KOPT-K1 (cell line): ENCODE measurements at regions not wholly inside any gene's neighbourhood (a gene's known extent, or its start where the extent isn't known, plus 50 kb on each side); places are given as distances from the start of the nearest gene placed in this dataset.
"Not testable (repeated sequence)": the region's sequence is repeated elsewhere in the genome, so short reads cannot be mapped to it uniquely, and the experiment has no call there.

Experiments
- H3K27ac ChIP-seq: fragments of 200-600 bp; sonication (generic); 2 replicates; pipeline ENCODE4 v1.5.1; 2016; ENCODE audit warnings: antibody characterized with exemption, mild to moderate bottlenecking, low read depth, low read length; ENCODE audit not compliant: poor library complexity, severe bottlenecking
- H3K36me3 ChIP-seq: fragments of 200-600 bp; sonication (generic); 2 replicates; pipeline ENCODE4 v1.5.1; 2017; ENCODE audit warnings: antibody characterized with exemption, mild to moderate bottlenecking, low read length, moderate library complexity; ENCODE audit not compliant: insufficient read depth
- H3K9me3 ChIP-seq: fragments of 200-600 bp; sonication (generic); 2 replicates; pipeline ENCODE4 v1.5.1; 2017; ENCODE audit warnings: antibody characterized with exemption, low read length, mild to moderate bottlenecking; ENCODE audit not compliant: insufficient read depth, poor library complexity, severe bottlenecking

DNA sequence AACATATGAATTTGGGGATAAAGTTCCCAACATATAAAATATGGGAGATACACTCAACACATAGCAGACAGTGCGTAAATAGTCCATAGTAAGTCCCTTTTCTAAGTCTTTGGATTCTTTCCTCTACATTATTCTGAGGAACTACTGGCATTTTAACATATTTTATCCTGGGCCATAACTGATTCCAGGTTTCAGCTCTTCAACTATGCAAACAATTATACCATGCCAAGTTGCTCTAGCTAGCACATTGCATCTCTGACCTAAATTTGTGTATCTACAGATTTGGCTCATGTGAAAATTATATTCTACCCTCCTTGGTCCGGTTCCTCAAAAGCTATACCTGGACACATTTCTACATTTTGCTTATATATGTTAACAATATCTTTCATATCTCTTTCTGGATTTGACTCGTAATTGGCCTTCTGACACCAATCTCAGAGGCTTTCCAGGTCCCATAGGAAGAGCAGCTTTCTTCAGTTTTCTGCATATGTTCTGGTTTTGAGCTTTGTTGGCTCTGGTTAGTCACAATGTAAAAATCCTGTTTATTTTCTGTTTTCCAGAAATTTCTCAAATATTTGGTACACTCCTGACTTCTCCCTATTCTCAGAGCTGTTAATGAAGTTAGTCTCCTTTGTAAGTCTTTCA is 305.4 kb downstream of the BMP4 start:
- Histone ChIP-seq H3K27ac (no peak overlapping the region), H3K36me3 (no peaks in the 10 kb centered on the region), H3K9me3 (no peaks in the 10 kb centered on the region)

DNA sequence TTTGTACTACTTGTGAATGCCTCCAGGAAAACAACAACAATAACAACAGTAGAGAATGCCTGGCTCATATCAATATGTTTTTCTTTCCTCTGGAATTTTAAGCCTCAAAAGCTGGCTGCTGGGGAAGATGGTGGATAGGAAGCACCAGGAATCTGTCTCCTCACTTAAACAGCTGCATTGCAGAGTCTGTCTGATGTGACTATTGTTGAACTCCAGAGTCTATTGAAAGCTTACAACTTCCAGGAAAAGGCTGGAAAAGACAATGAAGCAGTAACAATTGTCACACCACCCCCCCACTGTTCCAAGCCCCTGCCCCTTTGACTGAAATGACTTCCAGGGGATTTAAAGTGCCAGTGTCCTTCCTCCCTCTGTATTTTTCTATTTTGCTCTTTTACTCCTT is 309.7 kb downstream of the BMP4 start:
- Histone ChIP-seq H3K27ac (no peak overlapping the region), H3K36me3 (no peaks in the 10 kb centered on the region), H3K9me3 (no peaks in the 10 kb centered on the region)

DNA sequence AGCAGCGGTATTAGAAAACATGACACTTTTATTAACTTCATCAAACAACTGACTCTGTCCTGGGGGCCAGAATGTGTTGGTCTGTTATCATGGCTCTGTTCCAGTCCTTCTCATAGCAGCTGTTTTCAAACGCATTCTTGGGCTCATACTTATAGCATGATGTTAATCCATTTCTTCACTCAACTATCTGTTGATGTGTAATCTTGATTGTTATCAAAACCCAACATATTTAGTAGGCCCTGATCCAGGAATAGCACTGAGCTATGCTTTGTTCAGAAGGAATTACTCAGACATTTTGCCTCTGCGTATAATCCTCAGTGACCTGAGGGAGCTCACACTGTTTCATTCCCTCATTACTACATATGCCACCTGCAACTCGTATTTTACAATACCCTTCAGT is 315.9 kb downstream of the BMP4 start:
- Histone ChIP-seq H3K36me3 (no peaks in the 10 kb centered on the region), H3K9me3 (no peaks in the 10 kb centered on the region), H3K27ac (no peak overlapping the region)

DNA sequence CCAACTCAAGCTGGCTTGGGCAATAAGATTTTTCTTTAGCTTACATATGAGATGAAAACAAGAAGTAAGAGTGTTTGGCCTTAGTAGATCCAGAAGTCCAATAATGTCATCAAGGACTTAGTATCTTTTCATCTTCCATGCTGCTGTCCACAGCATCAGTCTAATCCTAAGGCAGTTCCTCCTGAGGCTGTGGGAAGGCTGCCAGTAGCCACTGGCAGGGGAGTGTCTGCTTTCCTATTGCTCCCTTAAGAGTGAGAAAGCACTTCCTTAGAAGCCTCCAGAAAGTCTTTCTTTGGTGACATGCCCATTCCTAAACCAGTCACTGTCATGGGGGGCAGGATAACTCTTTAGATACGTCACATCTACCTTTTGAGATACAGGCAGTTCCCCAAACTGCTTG is 317.7 kb downstream of the BMP4 start:
- Histone ChIP-seq H3K36me3 (no peaks in the 10 kb centered on the region), H3K9me3 (no peaks in the 10 kb centered on the region), H3K27ac (no peak overlapping the region)

DNA sequence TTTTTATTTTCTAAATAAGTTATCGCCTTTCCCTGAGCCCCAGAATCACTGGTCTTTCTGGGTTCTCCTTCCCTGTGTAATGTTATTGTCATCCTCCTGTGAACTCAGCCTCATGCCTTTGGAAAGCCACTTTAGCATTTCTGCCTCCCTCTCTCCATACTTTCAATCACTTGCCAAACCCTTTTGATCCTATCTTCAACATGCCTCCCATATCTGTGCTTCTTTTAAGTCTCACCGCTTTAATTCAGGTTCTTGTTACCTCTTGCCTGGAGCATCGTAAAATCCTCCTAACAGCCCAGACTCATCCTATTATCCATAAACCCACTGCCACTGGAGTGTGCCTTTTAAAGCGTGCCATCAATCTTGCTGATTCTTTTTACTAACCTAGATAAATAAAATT is 321.8 kb downstream of the BMP4 start:
- Histone ChIP-seq H3K9me3 (no peaks in the 10 kb centered on the region), H3K27ac (no peak overlapping the region), H3K36me3 (no peaks in the 10 kb centered on the region)

DNA sequence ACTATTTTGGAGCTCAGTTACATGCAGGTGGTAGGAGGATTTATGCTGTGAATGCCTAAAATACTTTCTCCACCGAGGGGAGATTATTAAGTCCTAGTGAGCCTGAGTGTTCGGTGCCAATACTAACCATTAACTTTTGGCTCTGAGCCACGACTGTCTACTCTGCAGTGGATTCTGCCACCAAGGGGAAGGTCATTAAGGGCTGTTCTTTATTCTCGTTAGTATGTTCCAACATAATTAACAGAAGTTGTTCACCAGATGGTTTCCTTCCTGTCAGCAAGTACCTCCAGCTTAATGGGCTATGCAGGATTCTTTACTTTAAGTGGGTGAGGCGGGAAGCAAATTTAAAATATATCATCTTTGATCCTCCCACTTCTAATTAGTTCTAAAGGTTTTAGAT is 326.3 kb downstream of the BMP4 start:
- no peak overlapping the region for H3K27ac ChIP-seq
- no peaks in the 10 kb centered on the region for H3K36me3 ChIP-seq

DNA sequence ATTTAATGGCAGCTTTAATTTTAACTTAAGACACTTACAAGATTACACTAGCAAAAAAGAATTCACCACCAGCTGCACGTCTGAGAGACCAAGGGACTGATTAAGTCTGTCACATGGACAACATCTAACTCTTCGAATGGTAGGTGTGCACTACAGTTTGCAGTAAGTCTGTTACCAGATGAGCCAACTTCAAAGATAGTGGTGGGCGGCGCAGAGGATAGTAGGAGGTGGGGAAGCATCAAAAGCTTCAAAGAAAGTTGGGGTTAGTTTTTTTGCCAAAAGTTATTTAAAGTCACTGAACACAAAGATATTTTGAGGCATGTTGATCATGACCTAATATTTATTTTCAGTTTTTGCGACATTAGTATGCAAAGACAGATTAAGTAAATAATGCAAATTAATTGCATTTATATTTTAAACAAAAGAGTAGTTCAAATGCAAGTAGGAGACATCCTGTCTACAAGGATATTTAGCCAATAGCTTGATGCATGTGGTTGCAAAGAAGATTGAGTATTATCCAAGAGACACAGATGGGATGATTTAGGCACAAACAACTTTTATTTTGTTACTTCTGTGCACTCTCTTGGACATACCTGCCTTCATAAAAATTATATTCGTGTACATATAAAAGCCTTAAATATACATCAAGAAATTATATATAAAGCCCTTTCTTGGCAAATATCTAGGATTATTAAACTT is 327.7 kb downstream of the BMP4 start:
- H3K36me3 ChIP-seq: no peaks in the 10 kb centered on the region
- H3K27ac ChIP-seq: no peak overlapping the region
- H3K9me3 ChIP-seq: no peaks in the 10 kb centered on the region

More for the DNA sequence above, 326.3 kb downstream of the BMP4 start:
- H3K9me3 ChIP-seq: no peaks in the 10 kb centered on the region

DNA sequence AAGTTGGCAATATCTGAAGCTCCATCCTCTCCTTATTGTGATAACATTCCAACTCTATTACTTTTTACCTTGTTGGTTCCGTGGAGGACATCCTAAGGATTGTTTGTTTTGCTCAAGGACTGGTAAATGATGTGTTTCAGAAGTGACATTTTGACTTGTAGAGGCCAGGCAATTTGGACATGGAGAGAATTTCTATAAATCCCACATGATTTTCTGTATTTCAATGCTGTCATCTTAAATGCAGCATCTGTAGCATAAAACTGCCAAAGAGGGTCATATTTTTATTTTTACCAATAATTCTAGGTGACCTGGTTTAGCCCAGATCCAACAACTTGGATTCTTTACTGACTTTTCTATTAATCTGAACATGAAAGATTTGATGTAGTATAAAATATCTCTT is 328.4 kb downstream of the BMP4 start:
- no peaks in the 10 kb centered on the region for H3K9me3 ChIP-seq
- no peaks in the 10 kb centered on the region for H3K36me3 ChIP-seq
- no peak overlapping the region for H3K27ac ChIP-seq

DNA sequence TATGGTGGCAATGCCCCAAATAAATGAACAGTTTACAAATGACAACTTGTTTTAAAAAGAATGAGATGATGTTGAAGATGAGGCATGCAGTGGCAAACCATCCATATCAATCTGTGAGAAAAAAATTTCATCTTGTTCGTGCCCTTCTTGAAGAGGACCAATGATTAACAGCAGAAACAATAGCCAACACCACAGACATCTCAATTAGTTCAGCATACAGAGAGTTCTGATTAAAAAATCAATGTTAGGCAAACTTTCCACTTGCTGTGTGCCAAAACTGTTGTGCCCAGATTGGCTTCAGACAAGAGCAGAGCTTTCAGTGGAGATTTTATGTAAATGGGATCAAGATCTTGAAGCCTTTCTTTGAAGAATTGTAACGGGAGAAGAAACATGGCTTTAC is 329.9 kb downstream of the BMP4 start:
- H3K9me3 ChIP-seq: no peaks in the 10 kb centered on the region
- H3K36me3 ChIP-seq: no peaks in the 10 kb centered on the region
- no peak overlapping the region for H3K27ac ChIP-seq

DNA sequence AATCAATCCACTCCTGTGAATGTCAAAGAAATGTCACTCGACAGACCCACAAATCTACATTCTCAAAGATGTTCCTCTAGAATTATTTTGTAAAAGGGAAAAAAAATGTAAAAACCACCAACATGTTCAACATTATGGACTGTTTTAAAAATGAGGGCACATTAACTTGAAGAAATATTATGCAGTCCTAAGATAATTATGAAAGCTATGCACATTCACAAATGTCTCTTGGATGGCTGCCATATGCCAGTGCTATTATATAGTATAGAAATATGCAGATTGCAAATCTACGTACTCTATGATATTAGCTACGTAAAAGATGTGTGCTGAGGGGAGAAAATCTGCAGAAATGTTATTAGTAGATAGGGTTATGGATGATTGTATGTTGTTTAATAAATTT is 334.2 kb downstream of the BMP4 start:
- Histone ChIP-seq H3K9me3 (no peaks in the 10 kb centered on the region), H3K36me3 (no peaks in the 10 kb centered on the region), H3K27ac (no peak overlapping the region)

DNA sequence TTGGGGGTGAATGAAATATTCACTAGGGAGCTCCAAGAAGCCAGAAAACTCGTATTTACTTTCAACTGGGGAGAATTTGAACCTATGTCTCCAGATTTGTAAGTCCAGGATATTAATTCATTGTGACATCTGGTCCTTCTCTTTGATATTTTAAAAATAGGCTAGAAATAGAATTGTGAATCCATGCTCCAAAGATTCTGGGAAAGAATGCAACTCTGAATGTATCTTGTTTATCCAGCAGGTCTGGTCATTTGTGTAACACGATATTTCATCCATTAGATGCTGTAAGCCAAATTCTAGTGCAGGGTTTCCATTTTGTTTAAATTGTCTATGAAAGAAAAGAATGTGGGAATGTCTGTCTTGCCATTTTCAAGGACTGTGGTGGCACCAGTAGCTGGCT is 334.7 kb downstream of the BMP4 start:
- Histone ChIP-seq H3K27ac (no peak overlapping the region), H3K9me3 (no peaks in the 10 kb centered on the region), H3K36me3 (no peaks in the 10 kb centered on the region)

DNA sequence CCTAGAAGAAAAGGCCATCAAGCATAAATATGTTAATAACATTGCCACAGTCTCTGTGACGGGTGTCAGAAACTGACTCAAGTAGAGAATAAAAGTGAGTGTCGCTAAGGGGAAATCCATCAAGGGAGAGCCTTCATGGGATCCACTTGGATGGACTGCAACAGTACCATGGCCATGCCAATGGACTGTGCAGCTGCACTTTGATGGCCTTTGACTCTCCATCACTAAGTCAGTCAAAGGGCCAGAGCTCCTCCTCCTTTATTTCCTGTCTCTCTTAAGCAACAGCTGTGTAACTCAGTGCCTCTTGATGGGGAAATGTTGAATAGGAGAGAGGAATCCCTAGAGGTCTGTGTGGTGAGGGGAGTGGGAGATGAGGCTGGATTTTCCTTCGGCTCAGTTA is 335.2 kb downstream of the BMP4 start:
- H3K27ac ChIP-seq: no peak overlapping the region
- H3K9me3 ChIP-seq: no peaks in the 10 kb centered on the region

DNA sequence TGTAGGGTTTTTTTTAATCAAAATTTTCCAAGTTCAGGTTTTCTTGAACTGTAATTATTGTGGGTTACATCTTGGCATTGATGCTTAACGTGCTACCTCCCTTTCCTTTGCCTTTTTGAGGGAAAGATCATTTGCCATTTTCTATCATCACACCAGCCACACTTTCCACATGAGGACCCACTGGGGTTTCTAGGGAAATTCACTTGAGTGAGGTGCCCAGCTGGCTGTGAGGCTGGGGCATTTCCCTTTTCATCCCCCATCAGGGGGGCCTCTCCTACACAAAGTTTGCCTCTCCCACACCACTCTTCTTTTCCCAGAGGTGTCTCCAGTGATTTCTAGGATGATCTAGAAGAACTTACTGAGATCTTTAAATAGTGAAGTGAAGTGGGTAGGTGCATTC is 335.7 kb downstream of the BMP4 start:
- H3K27ac ChIP-seq: no peak overlapping the region
- H3K36me3 ChIP-seq: no peaks in the 10 kb centered on the region
- H3K9me3 ChIP-seq: no peaks in the 10 kb centered on the region

More for the DNA sequence above, 335.2 kb downstream of the BMP4 start:
- no peaks in the 10 kb centered on the region for H3K36me3 ChIP-seq

DNA sequence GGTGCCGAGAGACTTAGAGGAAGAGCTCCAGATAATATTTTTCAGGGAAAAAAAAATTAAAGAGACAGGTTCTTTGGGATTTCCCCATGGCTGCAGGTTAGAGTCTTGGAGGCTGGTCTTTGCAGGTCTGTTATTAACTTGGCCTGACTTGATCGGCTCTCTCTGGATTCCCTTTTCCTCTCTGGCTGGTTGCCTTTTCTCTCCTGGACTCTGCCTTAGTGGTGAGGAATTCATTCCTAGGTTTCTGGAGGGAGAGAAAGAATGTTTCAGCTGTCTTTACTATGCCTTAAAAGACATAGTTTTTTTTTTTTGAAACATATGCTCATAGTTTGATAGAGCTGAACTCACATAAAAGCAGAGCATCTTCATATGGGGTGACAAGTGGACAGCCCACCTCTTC is 336.3 kb downstream of the BMP4 start:
- Histone ChIP-seq H3K27ac (no peak overlapping the region), H3K36me3 (no peaks in the 10 kb centered on the region)

DNA sequence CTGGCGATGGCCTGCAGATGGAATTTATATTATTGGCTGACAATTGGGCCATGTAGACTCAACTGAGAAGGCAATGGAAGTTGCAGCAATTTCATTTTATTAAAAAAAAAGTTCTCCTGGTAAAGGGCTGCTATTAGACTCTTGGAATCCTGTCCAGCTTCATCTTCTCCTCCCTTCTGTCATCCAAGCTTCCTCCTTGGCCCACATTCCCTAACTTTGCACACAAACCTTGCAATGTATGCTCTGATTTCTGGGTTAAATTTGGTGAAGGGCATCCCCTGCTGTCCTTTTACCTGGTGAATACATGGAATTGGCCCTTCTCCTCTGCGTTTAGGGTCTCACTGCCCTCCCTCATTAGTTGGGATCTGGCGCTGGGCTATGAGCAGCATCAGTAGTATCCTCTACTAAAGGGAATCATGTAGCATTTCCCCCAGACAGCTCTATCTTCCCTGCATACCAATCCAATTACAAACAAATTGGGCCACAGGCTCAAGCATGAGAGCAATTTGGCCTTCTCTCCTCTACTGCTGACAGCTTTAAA is 336.9 kb downstream of the BMP4 start:
- H3K27ac ChIP-seq: no peak overlapping the region
- no peaks in the 10 kb centered on the region for H3K36me3 ChIP-seq
- H3K9me3 ChIP-seq: no peaks in the 10 kb centered on the region

More for the DNA sequence above, 336.3 kb downstream of the BMP4 start:
- H3K9me3 ChIP-seq: no peaks in the 10 kb centered on the region

DNA sequence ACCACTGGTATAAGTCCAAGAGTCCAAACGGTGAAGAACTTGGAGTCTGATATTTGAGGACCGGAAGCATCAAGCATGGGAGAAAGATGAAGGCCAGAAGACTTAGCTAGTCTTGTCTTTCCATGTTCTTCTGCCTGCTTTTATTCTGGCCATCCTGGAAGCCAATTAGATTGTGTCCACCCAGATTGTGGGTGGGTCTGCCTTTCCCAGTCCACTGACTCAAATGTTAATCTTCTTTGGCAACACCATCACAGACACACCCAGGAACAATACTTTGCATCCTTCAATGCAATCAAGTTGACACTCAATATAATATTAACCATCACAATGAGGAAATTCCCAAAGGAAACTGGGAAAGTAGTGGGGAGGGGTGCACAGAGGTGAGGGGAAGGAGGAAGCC is 340.1 kb downstream of the BMP4 start:
- not testable (repeated sequence) for H3K36me3 ChIP-seq, H3K27ac ChIP-seq, H3K9me3 ChIP-seq
